ENCODE measurements at regions not wholly inside any gene's neighbourhood (a gene's known extent, or its start where the extent isn't known, plus 50 kb on each side); places are given as distances from the start of the nearest gene placed in this dataset.

GRCh38 chr2:200217320-200217719, 89.2 kb upstream of the SPATS2L start:
- DNase-seq = no peak

GRCh38 chr2:200218645-200219044, 87.8 kb upstream of the SPATS2L start:
- no peak for DNase-seq

- no peak for DNase-seq
Observed at GRCh38 chr2:200219309-200220113, 87.0 kb upstream of the SPATS2L start.

GRCh38 chr2:200220251-200220650, 86.2 kb upstream of the SPATS2L start:
- no peak for DNase-seq

GRCh38 chr2:200221055-200221955, 85.2 kb upstream of the SPATS2L start:
- DNase-seq = no peak

- no peak for DNase-seq
Observed at GRCh38 chr2:200222791-200223190, 83.7 kb upstream of the SPATS2L start.

- peak; percentile 20 to 24 for DNase-seq
Observed at GRCh38 chr2:200223205-200223784, 83.2 kb upstream of the SPATS2L start.

- no peak for DNase-seq
Observed at GRCh38 chr2:200225951-200226350, 80.5 kb upstream of the SPATS2L start.

GRCh38 chr2:200226451-200227426, 79.8 kb upstream of the SPATS2L start:
- DNase-seq = no peak

GRCh38 chr2:200230716-200231115, 75.8 kb upstream of the SPATS2L start:
- no peak for DNase-seq

GRCh38 chr2:200235533-200235932, 71.0 kb upstream of the SPATS2L start:
- DNase-seq = peak in 1 of 2 donors; percentile 10

- no peak for DNase-seq
Observed at GRCh38 chr2:200239216-200239615, 67.3 kb upstream of the SPATS2L start.

- no peak for DNase-seq
Observed at GRCh38 chr2:200242570-200242969, 63.9 kb upstream of the SPATS2L start.

GRCh38 chr2:200243441-200243840, 63.1 kb upstream of the SPATS2L start:
- no peak for DNase-seq

- DNase-seq = no peak
Observed at GRCh38 chr2:200244111-200244510, 62.4 kb upstream of the SPATS2L start.

GRCh38 chr2:200247494-200247893, 59.0 kb upstream of the SPATS2L start:
- no peak for DNase-seq

GRCh38 chr2:200252265-200253067, 54.0 kb upstream of the SPATS2L start:
- DNase-seq = peak; percentile 20 to 69

- DNase-seq = peak in 1 of 2 donors; percentile 13
Observed at GRCh38 chr2:200253639-200254038, 52.9 kb upstream of the SPATS2L start.

- DNase-seq = no peak
Observed at GRCh38 chr2:200254773-200255172, 51.7 kb upstream of the SPATS2L start.

GRCh38 chr2:200255549-200255948, 50.9 kb upstream of the SPATS2L start:
- no peak for DNase-seq

Measured in inflammatory macrophage treated with lipopolysaccharide for 1 hour (primary cell).